ENCODE measurements at regions not wholly inside any gene's neighbourhood (a gene's known extent, or its start where the extent isn't known, plus 50 kb on each side); places are given as distances from the start of the nearest gene placed in this dataset.

- TF ChIP-seq REST (IDR thresholded peaks at IDR 0.05; ENCODE audit: low read depth, low read length) (no peak), CTCF (IDR thresholded peaks at IDR 0.05) (no peak), JUND (IDR thresholded peaks at IDR 0.05) (no peak), MEF2A (IDR thresholded peaks at IDR 0.05; ENCODE audit: borderline replicate concordance, low read depth) (no peak), USF2 (IDR thresholded peaks at IDR 0.05; ENCODE audit: borderline replicate concordance, low read depth, low read length) (no peak), MAX (IDR thresholded peaks at IDR 0.05; ENCODE audit: low read depth) (no peak), ZBTB33 (IDR thresholded peaks at IDR 0.05; ENCODE audit: borderline replicate concordance, low read depth) (no peak), TEAD4 (IDR thresholded peaks at IDR 0.05; ENCODE audit: borderline replicate concordance, insufficient read depth) (no peak), YY1 (IDR thresholded peaks at IDR 0.05; ENCODE audit: low read depth) (no peak), TAF1 (IDR thresholded peaks at IDR 0.05; ENCODE audit: borderline replicate concordance, low read depth, low read length) (no peak), POLR2AphosphoS5 (IDR thresholded peaks at IDR 0.05; ENCODE audit: low read depth, low read length) (no peak), PBX3 (IDR thresholded peaks at IDR 0.05) (no peak), TCF12 (IDR thresholded peaks at IDR 0.05) (no peak)
These were observed 150.4 kb downstream of the NR4A2 start for GRCh38 chr2:156182132-156182531.
